HG03354 (cell line): ENCODE measurements at regions not wholly inside any gene's neighbourhood (a gene's known extent, or its start where the extent isn't known, plus 50 kb on each side); places are given as distances from the start of the nearest gene placed in this dataset.
"Not testable (repeated sequence)": the region's sequence is repeated elsewhere in the genome, so short reads cannot be mapped to it uniquely, and the experiment has no call there.

Experiments used
- ATAC-seq: cut with Tn5 transposase; IDR thresholded peaks from one replicate; pipeline ENCODE4 v1.9.1; 2021; ENCODE audit warnings: mild to moderate bottlenecking; ENCODE audit not compliant: unreplicated experiment, poor library complexity, severe bottlenecking

GRCh38 chr1:224558904-224559303 lies 57.2 kb upstream of the CNIH3 start:
- ATAC-seq: no peak

GRCh38 chr1:224559981-224560728 lies 56.0 kb upstream of the CNIH3 start:
- ATAC-seq: no peak

DNA sequence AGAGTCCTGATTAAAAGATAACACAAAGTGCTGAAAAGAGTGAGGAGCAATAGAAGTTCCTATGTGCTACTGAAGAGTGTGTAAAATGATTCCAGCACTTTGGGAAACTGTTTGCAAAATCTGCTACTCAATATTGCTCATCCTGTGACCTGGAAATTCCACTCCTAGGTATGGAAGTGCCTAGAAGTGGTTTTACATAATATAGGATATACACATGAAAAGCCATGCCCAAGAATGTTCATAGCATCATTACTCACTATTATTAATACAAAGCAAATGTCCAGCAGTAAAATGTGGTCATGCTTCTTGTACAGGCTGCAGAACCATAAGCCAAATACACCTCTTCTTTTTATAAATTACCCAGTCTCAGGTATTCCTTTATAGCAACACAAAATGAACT lies 53.2 kb upstream of the CNIH3 start:
- not testable (repeated sequence) for ATAC-seq

GRCh38 chr1:224563666-224564065 lies 52.5 kb upstream of the CNIH3 start:
- ATAC-seq: no peak

- ATAC-seq: no peak
These were observed 51.5 kb upstream of the CNIH3 start for GRCh38 chr1:224564454-224565084.

GRCh38 chr1:224565186-224565585 lies 50.9 kb upstream of the CNIH3 start:
- no peak for ATAC-seq

DNA sequence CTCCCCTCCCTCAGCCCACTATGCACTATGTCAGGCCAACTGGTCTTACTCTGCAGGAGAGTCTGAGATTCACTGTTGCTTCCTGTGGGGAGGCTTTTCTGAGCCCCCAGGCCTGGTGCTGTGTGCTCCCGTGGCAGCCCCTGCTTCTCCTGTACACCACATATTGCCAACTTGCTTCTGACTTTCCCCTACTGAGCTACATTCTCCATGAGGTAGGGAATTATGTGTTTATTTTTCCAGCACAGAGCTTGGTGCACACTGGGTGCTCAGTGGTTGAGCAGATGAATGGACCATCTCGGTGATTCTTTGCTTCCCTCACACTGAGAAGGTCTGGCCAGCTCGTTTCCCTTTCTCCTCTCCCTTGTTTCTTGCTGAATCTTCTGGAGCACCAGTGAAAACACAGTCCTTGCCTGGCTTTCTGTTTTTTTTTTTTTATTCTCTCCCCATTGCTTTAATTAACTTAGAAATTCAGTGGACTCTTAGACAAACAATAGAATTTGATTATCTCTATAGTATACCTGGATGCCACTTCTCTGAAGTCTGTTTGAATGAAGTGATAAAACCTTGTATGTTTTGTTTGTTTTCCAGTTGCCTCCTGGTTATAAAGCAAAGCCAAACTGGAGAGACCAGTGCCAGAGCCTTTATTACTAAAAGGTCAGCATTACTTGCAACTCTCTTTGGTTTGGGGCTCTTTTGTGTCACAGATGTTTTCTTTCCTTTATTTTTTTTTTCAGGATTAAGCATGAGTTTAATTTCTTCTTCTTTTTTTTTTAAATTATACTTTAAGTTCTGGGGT lies 50.3 kb upstream of the CNIH3 start:
- no peak for ATAC-seq
